ENCODE measurements at regions not wholly inside any gene's neighbourhood (a gene's known extent, or its start where the extent isn't known, plus 50 kb on each side); places are given as distances from the start of the nearest gene placed in this dataset.
"Not testable (repeated sequence)": the region's sequence is repeated elsewhere in the genome, so short reads cannot be mapped to it uniquely, and the experiment has no call there.

DNA sequence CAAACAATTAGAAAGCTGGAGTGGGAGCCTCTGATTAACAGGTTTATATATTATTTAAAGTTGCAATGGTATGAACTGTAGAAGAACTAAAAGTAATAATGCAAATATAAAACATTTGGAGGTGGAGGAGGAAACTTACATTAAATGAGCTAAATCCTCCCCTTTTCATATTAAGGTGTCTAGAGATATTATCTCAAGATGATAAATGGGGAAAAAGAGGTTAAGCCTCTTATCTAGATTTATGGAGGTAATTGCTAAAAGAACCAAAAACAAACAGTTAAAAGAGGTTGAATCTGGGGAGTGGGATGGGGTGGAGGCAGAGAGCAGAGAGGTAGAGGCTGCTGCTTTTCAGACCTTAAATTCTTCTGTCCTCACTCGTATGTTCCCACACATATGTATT is 147.8 kb upstream of the SLC24A2 start:
- DNase-seq (ENCODE audit: low read depth), result no peak

DNA sequence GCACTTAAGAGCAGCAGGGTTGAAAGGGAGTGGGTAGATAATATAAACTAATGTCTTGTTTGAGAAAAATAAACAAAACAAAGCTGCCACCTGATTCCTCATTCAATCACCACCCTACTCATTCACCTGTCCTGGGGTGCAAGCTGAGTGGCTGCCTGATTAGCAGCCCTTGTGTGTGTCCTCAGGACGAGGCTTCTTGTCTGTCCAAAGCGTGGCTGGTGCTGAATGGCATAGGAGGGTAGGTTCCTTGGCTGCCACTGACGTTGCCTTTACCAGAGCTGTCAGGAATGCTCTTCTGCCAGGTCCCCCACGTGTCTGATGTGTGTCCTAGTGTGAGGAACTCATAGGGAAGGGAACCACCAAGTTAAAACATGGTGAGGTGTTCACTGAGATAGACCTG is 146.6 kb upstream of the SLC24A2 start:
- DNase-seq (ENCODE audit: low read depth), result no peak

DNA sequence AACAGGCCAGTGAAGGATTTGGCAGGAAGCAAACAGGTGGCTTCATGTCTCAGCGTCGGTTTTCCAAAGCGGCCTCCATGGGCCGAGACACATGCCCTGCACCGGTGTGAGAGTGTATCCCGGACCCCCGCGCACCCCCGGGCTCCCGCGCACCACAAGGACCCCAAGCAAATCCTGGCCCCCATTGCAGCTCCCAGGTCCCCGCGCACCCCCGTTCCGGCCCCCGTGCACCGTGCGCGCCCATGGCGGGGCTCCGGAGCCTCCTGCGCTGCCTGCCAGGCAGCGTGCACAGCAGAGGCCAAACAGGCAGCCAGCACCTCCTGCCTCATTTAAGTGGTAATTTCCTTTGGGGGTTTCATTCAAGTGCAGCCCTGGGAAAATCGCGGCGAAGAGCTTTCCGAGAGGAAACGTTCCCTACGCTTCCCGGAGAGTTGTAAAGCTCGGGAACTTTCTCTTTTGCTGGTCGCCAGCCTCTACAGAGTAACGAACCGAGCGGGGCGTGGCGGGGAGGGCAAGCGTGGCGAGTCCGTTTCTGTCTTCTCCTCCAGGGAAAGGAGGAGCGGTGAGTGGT is 145.5 kb upstream of the SLC24A2 start:
- no peak for DNase-seq (ENCODE audit: low read depth)

DNA sequence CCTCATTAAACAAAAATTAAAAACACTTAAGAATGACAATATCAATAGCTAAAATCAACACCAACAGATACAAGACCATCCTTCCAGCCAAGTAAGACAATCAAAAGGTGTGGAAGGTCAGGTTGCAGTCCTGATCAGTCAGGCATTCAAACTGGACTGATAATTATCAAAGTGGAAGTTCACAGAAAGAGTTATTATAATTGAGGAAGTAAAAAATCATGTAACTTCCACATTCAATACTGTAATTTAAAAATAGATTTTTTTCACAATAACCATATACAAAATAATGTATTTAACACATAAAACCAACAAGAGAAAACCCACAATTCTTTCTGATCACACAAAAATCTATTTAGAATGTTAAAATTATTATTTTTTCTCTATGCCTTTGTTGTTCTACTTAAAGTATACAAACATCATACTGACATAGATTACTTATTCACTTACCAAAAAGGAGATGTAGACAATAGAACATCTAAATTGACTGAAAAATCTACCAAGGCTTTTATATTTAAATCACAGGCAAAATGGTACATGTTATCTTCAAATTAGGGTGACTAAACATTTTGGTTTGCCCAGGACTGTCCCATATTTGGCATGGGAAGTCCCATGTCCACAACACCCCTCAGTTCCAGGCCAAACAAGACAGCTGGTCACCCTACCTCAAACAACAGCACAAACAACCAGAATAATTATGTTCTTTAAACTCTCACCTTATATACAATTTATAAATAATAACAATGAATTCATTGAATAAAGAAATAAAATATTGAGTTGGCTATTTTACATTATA is 142.5 kb upstream of the SLC24A2 start:
- DNase-seq (ENCODE audit: low read depth), result no peak

DNA sequence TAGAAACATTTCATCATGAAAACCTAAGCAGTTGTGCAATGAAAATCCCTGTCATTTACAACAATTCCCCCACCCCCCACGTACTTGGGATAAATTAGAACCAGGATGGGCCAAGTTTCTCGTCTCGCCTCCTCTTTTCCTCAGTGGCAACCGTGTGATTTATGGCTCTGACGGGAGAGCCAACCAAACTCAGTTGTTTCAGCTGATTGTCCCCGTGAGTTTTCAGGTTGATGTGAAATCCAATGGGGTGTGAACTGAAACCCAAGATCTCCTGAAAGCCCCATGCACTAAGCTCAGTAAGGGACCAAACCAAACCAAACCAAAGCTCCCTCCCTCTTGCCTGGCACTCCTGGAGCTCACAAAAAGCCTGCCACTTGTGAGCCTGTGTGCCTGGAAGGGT is 138.7 kb upstream of the SLC24A2 start:
- DNase-seq (ENCODE audit: low read depth), result no peak

DNA sequence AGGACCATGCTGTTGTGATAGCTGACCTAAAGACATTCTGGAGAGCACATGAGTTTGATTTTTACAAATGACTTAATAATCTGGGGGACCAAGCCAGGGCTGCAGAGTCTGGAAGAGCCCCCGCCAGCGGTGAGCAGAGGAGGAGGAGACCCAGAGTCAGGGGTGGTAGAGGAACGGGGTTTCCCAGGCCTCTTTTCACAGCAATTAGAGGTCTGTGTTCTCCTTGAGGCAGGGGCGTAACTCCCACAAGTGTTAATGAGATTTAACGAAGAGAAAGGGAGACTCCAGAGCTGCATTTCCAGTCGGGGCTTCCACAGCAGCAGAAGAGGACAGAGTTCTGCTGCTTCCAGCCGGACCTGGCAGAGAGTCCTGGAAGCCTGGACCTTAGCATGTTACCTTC is 137.9 kb upstream of the SLC24A2 start:
- no peak for DNase-seq (ENCODE audit: low read depth)

DNA sequence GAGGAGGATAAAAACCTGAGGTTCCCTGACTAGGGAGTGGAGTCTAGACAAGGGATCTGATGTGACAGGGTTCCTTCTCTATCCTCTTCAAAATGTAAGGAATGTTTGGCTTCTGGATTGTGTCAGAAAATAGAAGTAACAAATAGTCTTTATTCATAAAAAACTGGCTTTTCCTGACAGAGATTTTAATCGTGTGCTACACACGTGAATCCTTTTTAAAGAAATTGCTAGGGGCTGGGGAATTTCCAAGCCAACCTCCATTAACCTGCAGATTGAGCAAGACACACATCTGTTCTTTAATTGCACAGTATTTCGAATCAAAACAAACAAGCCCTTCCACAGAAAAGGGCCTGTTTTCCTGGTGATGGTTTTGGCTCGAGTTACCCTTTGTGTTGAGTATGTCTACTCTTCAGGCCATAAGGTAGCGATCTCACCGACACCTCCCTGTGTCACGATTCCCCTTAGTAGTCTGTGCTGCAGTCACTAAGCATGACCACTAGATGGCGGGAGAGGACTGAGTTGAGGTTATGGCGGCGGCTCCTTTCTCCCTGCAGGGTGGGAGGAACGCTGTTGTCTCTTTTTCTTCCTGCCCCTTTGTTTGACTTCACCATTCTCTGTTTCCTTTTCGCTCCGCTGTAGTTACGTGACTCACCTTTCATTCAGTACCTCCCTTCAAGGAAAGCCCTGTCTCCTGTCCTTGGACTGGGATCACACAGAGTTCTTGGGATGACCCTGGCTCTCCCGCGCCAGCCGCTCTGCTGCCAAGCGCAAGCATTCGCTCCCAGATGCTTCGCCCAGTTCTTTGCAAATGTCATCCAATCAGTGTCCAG is 137.1 kb upstream of the SLC24A2 start:
- peak; percentile 40 for DNase-seq (ENCODE audit: low read depth)

DNA sequence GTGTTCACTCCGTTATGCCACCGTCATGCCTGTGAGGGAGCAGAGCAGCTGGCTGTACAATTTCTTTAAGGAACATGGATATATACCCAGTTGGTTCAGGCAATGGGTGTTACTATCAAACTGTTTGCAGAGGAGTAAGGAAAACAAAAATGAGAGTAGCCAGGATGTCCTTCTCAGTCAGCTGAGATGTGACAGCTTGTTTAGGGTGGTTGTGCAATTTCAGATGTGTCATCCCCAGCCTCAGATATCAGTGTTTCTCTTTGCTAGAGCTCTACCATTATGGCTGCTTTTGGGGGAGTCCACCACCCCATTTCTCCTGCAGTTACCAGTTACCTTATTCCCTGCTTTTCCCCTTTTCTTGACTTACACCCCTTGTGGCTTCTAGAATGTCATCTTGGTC is 135.2 kb upstream of the SLC24A2 start:
- no peak for DNase-seq (ENCODE audit: low read depth)

DNA sequence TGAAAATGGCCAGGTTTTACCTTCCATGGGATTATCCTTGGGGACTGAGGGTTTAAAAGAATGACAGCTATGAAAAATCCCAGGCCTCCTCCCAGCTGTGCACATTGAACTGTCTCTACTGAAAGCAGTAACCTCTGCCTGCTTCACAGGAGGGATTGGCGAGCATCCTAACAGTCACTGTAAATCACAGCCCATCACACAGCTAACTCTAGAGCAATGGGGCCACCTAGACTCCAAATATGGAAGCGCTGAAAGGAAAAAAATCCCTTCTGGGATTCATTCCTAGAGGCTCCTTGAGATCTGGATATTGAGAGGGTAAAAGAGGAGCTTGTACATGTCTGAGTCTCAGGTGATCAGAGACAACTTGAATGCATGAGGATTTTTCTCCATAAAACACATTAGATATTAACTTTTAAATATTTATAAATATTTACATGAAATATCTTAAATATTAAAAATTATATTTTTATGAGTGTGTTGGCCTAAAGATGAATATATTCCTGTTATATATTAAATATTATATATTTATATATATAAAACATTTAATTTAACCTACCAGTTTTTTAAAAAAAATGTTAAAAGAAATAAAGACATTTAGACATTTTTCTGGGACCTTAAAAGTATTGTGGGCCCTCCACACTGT is 133.8 kb upstream of the SLC24A2 start:
- peak; percentile 45 for DNase-seq (ENCODE audit: low read depth)

DNA sequence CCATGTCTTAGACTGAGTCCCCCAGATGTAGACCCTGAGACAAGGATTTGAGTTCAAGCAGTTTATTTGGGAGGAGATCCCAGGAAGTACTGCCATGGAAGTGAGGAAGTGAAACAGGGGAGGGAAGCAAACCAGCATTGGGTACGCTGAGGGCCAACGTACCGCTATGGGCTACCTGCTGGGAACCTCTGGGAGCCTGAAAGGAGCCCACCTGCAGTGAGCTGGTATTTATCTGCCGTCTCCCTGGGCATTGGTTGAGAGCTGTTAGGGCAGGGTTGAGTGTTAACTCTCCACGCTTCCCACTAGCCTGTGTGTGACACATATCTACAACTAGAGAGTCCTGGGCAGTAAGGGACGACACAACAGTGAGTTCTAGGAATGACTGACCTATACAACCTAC is 131.6 kb upstream of the SLC24A2 start:
- DNase-seq (ENCODE audit: low read depth), result no peak

DNA sequence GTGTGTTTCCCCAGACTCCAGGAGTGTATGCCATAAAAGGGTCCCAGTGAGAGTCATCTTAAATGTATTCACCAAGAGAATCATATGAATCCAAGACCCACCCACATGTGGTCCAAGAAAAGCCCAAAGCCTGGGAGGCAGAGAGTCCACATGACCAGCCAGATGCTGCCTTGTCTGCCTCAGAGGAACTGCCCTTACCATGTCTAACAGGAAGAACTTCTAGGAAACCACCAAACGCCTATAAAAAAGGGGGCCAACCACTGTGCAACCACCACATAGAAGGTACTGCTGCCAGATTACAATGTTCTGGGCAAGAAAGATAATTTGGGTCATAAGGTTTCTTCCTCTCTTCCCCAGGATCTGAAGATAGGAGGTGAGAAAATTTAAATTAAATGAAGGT is 129.8 kb upstream of the SLC24A2 start:
- no peak for DNase-seq (ENCODE audit: low read depth)

DNA sequence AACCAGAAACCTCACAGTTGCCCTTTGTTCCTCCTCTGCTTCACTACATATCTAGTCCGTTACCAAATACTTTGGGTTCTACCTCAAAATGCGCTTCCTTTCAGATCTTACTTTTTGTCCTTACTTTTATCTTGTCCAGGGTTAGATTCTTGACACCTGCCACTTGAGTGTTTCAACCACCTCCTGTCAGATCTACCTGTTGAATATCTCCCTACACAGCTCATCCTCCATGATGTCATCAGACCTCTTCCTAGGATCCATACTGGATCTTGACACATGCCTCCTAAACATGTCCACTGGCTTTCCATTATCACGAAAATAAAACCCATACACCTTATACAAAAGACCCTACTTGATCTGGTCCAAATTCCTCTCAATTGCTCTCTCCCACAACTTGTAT is 125.2 kb upstream of the SLC24A2 start:
- DNase-seq (ENCODE audit: low read depth), result no peak

DNA sequence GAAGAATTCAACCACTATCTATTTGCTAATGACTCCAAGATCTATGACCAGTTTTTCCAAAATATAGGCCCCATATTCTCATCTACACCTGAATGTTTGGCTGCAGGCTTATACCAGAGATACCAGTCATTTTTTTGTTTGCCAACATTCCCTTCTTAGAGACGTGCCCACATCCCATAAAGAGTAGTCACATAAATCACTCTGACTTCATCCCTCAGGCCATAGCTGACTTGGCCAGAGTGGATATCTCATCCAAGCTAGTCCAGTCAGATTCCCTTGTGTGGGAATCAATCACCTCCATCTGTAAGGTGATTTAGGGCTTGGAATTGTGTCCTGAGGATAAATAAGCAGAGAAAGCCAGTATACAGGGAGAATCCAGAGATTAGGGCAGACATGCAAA is 124.3 kb upstream of the SLC24A2 start:
- no peak for DNase-seq (ENCODE audit: low read depth)

DNA sequence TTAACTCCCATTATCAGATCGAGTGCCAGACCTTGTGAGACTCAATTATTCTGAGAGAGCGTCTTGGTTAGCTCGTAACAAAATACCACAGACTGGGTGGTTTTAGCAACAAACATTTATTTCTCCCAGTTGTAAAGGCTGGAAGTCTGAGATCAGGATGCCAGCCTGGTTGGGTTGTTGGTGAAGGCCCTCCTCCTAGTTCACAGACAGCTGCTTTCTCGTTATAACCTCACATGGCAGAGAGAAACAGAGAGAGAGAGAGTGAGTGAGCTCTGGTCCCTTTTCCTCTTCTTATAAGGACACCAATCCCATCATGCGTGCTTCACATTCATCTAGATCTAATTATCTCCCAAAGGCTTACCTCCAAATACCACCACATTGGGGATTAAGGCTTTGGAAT is 114.2 kb upstream of the SLC24A2 start:
- DNase-seq (ENCODE audit: low read depth), result no peak

DNA sequence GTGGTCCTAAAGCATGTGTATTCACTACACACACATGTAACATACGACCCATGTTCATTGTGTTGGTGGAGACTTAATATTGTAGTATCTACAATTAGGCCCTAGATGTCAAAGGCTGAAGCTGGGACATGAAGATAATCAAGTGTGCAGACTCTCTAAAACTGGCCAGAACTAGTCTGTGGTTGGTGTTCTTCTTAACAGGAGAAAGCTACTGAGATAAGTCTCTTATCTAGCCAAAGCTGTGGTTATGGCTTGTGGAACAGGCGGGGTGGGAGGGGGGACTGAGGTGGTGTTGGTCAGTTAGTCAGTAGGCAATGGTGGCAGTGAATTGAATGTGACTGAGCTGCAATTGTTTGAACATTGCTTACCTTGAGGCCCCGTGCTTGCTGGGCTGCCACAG is 112.7 kb upstream of the SLC24A2 start:
- DNase-seq (ENCODE audit: low read depth), result no peak

DNA sequence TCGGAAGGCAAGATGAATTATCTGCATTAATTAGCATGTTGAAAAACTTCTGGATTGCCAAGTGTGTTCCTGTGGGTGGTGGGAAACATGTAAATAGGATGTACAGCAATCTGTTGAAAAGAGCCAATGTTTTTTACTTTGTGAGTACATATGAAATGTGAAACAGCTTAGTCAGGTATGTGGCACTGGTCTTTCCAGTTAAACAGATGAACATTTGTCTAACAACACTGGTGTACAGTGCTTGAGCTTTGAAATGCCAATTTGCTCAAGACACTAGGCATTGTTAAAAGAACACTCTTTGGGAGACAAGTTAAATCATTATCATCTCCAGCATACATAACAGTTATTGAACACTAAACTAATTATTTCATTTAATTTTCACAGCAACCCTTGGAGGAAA is 107.3 kb upstream of the SLC24A2 start:
- DNase-seq (ENCODE audit: low read depth), result no peak

DNA sequence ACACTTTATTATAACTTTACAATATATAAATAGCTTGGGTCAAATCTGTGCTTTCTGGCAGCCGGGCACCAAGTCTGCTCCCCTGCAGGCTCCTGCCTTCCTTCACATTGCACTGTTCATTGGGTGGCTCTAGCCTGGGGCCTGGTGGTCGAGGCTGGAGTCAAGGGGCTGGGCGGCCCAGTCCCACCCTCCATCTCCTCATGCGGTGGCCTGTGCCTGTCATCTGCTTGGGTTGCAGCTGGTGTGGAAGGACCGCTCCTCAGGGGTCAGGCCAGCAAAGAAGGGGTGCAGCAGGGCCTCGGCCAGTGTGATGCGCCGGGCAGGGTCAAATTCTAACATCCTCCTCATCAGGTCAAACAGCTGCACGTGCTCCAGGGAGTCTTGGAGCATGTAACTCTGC is 106.7 kb upstream of the SLC24A2 start:
- not testable (repeated sequence) for DNase-seq (ENCODE audit: low read depth)

DNA sequence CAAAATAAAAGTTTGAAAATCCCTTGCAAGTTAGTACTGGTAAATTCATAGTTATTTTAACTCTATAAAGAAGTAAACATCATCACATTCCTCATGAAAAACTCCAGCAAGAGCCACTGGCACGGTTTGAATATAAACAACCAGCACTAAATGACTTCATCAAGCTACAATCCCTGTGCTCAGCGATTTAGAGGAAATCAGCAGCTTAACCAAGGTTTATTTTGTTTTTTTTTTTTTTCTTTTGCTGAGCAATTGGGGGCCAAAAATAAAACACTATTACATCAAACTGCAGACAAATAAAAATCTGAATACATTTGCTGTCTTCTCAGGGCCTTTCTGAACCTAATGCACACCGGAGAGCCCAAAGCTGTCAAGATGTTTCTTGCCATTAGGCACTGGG is 106.2 kb upstream of the SLC24A2 start:
- peak; percentile 43 for DNase-seq (ENCODE audit: low read depth)

DNA sequence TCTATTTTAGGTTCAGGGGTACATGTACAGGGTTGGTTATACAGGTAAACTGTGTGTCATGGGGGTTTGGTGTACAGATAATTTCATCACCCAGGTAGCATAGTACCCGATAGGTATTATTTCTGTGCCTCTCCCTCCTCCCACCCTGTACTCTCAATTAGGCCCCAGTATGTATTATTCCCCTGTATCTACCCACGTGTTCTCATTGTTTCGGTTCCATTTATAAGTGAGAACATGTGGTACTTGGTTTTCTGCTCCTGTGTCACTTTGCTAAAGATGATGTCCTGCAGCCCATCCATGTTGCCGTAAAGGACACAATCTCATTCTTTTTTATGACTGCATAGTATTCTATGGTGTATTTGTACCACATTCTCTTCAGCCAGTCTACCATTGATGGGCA is 96.8 kb upstream of the SLC24A2 start:
- DNase-seq (ENCODE audit: low read depth), result no peak

DNA sequence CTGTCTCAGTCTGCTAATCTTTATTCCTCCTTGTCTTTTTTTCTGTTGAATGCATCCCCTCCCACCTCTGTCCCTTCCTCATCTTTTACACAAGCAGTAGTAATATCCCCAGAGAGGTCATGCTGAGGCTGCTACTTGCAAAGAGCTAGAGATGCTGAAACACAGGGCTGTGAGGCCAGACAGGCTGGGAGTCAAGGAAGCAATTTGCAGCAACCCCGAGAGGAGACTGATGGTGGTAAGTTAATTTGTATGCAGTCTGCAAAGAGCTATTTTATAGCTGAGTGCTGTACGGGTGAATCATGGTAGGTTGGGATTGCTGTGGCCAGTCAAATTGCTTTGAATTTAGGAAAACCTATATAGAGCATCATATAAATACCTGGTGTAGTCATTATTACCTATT is 90.2 kb upstream of the SLC24A2 start:
- no peak for DNase-seq (ENCODE audit: low read depth)

DNA sequence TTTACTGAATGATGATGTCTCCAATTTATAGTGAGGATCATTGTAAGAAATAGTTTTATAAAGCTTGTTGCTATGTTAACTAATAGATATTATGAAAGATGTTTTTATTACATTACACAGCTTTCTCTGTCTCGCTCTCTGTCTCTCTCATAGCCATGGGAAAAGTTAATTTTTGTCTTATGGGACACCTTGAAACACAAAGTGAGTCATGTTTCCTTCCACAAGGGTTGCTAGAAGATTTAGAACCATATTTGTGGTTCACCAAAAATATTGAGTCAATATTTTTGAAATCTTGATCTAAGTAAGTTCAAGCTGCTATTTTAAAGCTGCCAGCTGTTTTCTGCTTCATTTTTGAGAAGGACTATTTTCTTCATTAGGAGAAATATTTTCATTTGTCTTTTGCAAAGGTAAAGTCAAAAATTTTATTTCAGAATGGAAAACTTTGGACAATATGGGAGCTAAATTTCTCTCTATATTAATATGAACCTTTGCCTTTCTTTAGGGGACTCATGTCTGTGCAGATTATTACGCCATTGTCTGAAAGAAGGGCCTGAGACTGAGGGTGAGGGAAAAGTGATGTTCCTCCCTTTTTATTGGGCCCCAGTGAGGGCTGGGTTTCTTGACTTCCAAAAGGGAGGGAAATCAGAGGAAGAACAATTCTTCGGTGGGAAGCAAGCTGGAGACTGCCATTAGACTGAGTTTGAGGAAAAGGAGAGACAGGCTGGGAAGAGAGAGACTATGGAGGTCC is 87.9 kb upstream of the SLC24A2 start:
- peak; percentile 78 for DNase-seq (ENCODE audit: low read depth)
